GM19239 (cell line): ENCODE measurements at regions not wholly inside any gene's neighbourhood (a gene's known extent, or its start where the extent isn't known, plus 50 kb on each side); places are given as distances from the start of the nearest gene placed in this dataset.
A peak's percentile ranks its signal among the peaks of the same experiment; 100 is the strongest.
"Not testable (repeated sequence)": the region's sequence is repeated elsewhere in the genome, so short reads cannot be mapped to it uniquely, and the experiment has no call there.

ENCODE experiments used
- DNase-seq: peaks from one replicate; pipeline ENCODE4 v3.0.0; 2011; ENCODE audit warnings: low spot score; ENCODE audit not compliant: insufficient read length
- FAIRE-seq: peaks from 2 replicates; lab custom pipeline; 2011; peaks lifted over from hg19 to GRCh38; lab: Jason Lieb, UNC

DNA sequence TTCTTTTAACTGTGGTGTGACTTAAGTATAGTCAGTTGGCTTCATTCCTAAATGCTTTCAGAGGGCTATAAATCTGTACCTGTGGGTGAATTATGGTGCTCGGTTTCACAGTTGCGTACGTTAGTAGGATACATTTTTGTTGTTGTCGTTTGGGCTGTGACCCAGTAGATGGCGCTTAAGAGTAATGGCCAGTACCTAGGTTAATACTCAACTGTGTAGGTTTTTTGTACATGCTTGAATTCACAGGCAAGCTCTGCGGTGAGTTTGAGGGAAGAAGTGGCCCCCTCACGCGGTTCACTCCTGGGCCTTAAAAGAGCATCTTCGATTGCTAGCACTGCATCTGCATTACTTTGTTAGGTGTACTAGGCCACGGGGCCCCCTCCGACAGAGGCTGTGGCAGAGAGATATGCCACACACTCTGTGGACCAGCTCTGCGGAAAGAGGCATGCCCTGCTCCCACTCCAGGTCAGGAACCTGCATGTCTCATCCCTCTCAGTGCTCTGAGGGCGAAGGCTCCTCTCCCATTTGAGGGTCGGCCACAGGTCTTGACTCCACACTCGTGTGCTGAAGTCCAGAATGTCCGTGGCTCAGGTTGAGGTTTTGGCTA, 224.6 kb upstream of the TBL1Y start:
- not testable (repeated sequence) for FAIRE-seq, DNase-seq

DNA sequence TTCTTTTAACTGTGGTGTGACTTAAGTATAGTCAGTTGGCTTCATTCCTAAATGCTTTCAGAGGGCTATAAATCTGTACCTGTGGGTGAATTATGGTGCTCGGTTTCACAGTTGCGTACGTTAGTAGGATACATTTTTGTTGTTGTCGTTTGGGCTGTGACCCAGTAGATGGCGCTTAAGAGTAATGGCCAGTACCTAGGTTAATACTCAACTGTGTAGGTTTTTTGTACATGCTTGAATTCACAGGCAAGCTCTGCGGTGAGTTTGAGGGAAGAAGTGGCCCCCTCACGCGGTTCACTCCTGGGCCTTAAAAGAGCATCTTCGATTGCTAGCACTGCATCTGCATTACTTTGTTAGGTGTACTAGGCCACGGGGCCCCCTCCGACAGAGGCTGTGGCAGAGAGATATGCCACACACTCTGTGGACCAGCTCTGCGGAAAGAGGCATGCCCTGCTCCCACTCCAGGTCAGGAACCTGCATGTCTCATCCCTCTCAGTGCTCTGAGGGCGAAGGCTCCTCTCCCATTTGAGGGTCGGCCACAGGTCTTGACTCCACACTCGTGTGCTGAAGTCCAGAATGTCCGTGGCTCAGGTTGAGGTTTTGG, 208.8 kb upstream of the TBL1Y start:
- not testable (repeated sequence) for FAIRE-seq, DNase-seq

DNA sequence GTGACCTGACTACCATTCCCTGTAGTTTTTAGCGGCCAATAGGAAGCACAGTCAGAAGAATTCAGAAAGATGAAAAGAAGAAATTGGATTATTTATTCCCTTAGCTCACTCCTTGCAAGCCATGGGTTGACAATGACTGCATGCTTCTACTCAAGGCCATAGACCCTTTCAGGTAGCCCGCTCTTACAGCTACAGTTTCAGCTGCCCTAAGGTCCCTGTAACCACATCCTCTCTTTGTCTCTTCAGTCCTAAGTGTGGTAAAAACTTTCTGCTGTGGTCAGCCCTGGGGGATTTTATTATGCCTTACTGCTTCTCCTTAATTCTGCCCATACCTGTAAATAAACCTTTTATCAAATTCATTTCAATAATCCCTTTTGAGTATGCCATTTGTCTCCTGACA, 189.1 kb upstream of the TBL1Y start:
- FAIRE-seq, DNase-seq: not testable (repeated sequence)

DNA sequence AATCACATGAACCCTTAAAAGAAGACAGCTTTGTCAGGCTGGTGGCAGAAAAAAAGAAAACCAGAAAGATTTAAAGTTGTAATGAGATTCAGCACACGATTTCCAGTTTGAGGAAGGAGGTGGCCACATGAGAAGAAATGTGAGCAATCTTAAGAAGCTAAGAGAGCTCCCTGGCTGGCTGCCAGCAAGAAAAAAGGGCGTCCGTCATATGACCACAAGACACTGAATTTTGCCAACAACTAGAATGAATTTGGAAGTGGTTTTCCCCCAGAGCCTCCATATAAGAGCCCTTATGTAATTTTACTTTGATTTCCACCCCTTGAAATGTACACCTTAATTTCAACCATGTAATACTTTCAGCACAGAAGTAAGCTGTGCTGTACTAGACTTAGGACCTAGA, 163.3 kb upstream of the TBL1Y start:
- FAIRE-seq, DNase-seq: not testable (repeated sequence)

DNA sequence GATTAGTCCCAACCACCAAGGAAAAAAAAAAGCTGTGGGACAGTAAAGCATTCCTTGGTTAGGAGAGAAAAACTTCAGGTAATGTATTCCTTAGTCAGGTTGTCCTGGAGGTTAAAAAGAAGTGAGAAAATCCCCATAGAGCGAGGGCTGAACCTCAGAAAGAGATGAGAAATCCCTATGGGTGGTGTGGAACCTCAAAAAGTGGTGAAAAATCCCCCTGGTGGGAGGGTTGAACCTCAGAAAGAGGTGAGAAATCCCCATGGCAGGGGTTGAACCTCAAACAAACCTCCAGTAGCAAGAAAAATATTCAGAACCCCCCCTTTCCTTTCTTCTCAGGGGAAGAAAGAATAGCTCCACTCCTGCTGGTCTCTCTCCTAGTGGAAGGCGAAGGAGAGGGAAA, 128.2 kb upstream of the TBL1Y start:
- DNase-seq (no peak), FAIRE-seq (no peak)

DNA sequence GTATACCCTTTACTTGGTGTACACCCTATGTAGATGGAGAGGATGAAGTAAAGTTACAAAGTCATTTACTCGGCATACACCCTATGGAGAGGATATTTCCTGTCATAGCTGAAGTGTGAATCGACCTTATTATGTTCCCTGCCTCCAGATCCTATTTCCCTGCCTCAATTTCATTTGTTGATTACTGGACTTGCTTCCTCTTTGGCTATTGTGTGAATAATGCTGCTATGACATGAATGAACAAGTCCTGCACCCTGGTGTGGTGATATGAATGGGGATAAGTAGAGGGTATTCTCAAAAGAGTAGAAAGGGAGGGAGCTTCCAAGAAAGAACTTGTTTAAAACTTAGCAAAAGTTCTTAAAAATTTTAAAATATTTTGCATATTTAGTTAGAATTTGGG, 123.5 kb upstream of the TBL1Y start:
- no peak for DNase-seq
- no peak for FAIRE-seq

DNA sequence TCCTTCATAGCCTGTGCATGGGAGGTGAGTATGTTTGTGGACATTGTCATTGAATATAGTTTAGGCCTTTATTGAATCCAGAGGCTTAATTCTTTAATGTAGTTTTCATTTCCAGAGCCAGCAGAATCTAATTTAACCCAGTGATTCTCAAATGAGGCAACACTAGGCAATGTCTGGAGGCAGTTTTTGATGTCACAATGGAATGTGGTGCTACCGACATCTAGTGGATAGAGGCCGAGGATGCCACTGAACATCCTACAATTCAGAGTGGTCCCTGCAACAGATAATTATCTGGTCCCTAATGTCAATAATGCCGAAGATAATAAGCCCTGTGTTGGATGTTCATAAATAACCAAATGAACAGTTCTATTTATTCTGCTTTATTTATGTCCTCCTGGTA, 98.9 kb upstream of the TBL1Y start:
- DNase-seq (no peak), FAIRE-seq (peak; percentile 8)
